ENCODE measurements at regions not wholly inside any gene's neighbourhood (a gene's known extent, or its start where the extent isn't known, plus 50 kb on each side); places are given as distances from the start of the nearest gene placed in this dataset.

GRCh38 chr3:101988596-101988995, 139.3 kb downstream of the NFKBIZ start (continued):
- TF ChIP-seq USF1 (IDR thresholded peaks at IDR 0.05; ENCODE audit: borderline replicate concordance, low read depth) (no peak), EP300 (IDR thresholded peaks at IDR 0.05; ENCODE audit: borderline replicate concordance in 1 of 2, low read depth in 1 of 2, low read length in 1 of 2) (no peak), MXI1 (IDR thresholded peaks at IDR 0.05; ENCODE audit: low read depth, low read length) (no peak), TAF1 (IDR thresholded peaks at IDR 0.05; ENCODE audit: borderline replicate concordance, low read depth, low read length) (no peak)

GRCh38 chr3:101989578-101990200, 140.4 kb downstream of the NFKBIZ start:
- 93% methylated on average over 5 of the region's 5 CpGs for WGBS (ENCODE audit: low lambda C conversion rate)
- Histone ChIP-seq H3F3A (replicated peaks; ENCODE audit: insufficient read depth) (peaks cover 2% of the 10 kb centered on the region), H3K9me3 (no peaks in the 10 kb centered on the region), H3K9ac (no peak overlapping the region), H4K20me1 (ENCODE audit: insufficient read depth) (no peaks in the 10 kb centered on the region), H3K36me3 (replicated peaks in 1 of 2; ENCODE audit: control insufficient read depth in 1 of 2, insufficient read depth in 2 of 2, low read length in 1 of 2) (no peaks in the 10 kb centered on the region), H3K27me3 (ENCODE audit: insufficient read depth) (no peaks in the 10 kb centered on the region), H3K4me1 (ENCODE audit: control insufficient read depth in 1 of 2, insufficient read depth in 2 of 2, low read depth in 1 of 2, low read length in 1 of 2) (peaks cover 0 to 7% of the 10 kb centered on the region in 2 experiments; a peak in 1 of 4 replicates), H3K4me2 (no peak overlapping the region), H3K9me2 (no peaks in the 10 kb centered on the region), H3K4me3 (ENCODE audit: low read depth in 2 of 2, low read length in 1 of 2) (no peak overlapping the region), H3K79me2 (ENCODE audit: insufficient read depth) (no peaks in the 10 kb centered on the region), H3K27ac (ENCODE audit: low read depth in 2 of 2, low read length in 1 of 2) (no peak overlapping the region), H2AFZ (ENCODE audit: low read depth) (no peak overlapping the region)
- no peak for TF ChIP-seq USF1 (IDR thresholded peaks at IDR 0.05; ENCODE audit: borderline replicate concordance, low read depth)
- no peak for TF ChIP-seq POLR2AphosphoS5 (IDR thresholded peaks at IDR 0.05; ENCODE audit: low read depth, low read length)
- POLR2A ChIA-PET, result no interaction called here
- DNase-seq, result no peak
- CTCF ChIA-PET, result interaction anchor here (1.4 kb wide), 1 partner anchor 10 kb away, joined by 3 read pairs; no protein-coding TSS in a partner anchor

- 84% methylated on average over 2 of the region's 2 CpGs for WGBS (ENCODE audit: low lambda C conversion rate)
- Histone ChIP-seq H3K79me2 (ENCODE audit: insufficient read depth) (no peaks in the 10 kb centered on the region), H3K4me2 (no peak overlapping the region), H3K27me3 (ENCODE audit: insufficient read depth) (no peaks in the 10 kb centered on the region), H3K9ac (no peak overlapping the region), H3K9me2 (no peaks in the 10 kb centered on the region), H3K4me1 (ENCODE audit: control insufficient read depth in 1 of 2, insufficient read depth in 2 of 2, low read depth in 1 of 2, low read length in 1 of 2) (peaks cover 0 to 22% of the 10 kb centered on the region in 2 experiments; a peak in 3 of 4 replicates), H3K36me3 (replicated peaks in 1 of 2; ENCODE audit: control insufficient read depth in 1 of 2, insufficient read depth in 2 of 2, low read length in 1 of 2) (no peaks in the 10 kb centered on the region), H3F3A (replicated peaks; ENCODE audit: insufficient read depth) (peaks cover 11% of the 10 kb centered on the region), H4K20me1 (ENCODE audit: insufficient read depth) (no peaks in the 10 kb centered on the region), H3K27ac (ENCODE audit: low read depth in 2 of 2, low read length in 1 of 2) (no peak overlapping the region), H3K9me3 (no peaks in the 10 kb centered on the region), H3K4me3 (ENCODE audit: low read depth in 2 of 2, low read length in 1 of 2) (no peak overlapping the region), H2AFZ (ENCODE audit: low read depth) (no peak overlapping the region)
- CTCF ChIA-PET, result no interaction called here
- no peak for DNase-seq
- POLR2A ChIA-PET, result no interaction called here
- TF ChIP-seq IRF3 (IDR thresholded peaks at IDR 0.05; ENCODE audit: low read depth, low read length) (no peak), MXI1 (IDR thresholded peaks at IDR 0.05; ENCODE audit: low read depth, low read length) (no peak), NRF1 (IDR thresholded peaks at IDR 0.05; ENCODE audit: low read depth, low read length) (no peak), GATA2 (CRISPR knock-in tag; IDR thresholded peaks at IDR 0.05) (no peak), FOXJ3 (CRISPR knock-in tag; IDR thresholded peaks at IDR 0.05) (no peak), CHD2 (IDR thresholded peaks at IDR 0.05; ENCODE audit: low read length, partially characterized antibody) (no peak), POLR2AphosphoS5 (IDR thresholded peaks at IDR 0.05; ENCODE audit: low read depth, low read length) (no peak), ELF1 (IDR thresholded peaks at IDR 0.05) (no peak), CTCF (IDR thresholded peaks at IDR 0.05) (no peak), FOXM1 (IDR thresholded peaks at IDR 0.05; ENCODE audit: low read depth) (no peak), ZBTB33 (IDR thresholded peaks at IDR 0.05; ENCODE audit: borderline replicate concordance, low read depth) (no peak), TCF12 (IDR thresholded peaks at IDR 0.05) (no peak), EZH2phosphoT487 (IDR thresholded peaks at IDR 0.05; ENCODE audit: borderline replicate concordance, low read depth) (no peak), YY1 (IDR thresholded peaks at IDR 0.05; ENCODE audit: low read depth) (no peak), RFX5 (IDR thresholded peaks at IDR 0.05; ENCODE audit: low read length) (no peak), GABPA (IDR thresholded peaks at IDR 0.05; ENCODE audit: low read depth) (no peak)
These were observed 143.5 kb downstream of the NFKBIZ start for GRCh38 chr3:101992863-101993262.
